Hematopoietic multipotent progenitor cell treated with erythropoietin and hydrocortisone succinate and interleukin-3 and kit ligand, for 6 days (in vitro differentiated cells): ENCODE measurements at regions not wholly inside any gene's neighbourhood (a gene's known extent, or its start where the extent isn't known, plus 50 kb on each side); places are given as distances from the start of the nearest gene placed in this dataset.

Experiments used
- DNase-seq: peaks from one replicate; pipeline ENCODE4 v3.0.0-alpha.2; 2015

- no peak for DNase-seq
Measured at GRCh38 chr4:35250331-35250730, 994.0 kb downstream of the ARAP2 start.

GRCh38 chr4:35250761-35251160, 993.6 kb downstream of the ARAP2 start:
- peak; percentile 22 for DNase-seq

GRCh38 chr4:35252071-35252470, 992.2 kb downstream of the ARAP2 start:
- no peak for DNase-seq

- no peak for DNase-seq
Measured at GRCh38 chr4:35252866-35253265, 991.4 kb downstream of the ARAP2 start.

- no peak for DNase-seq
Measured at GRCh38 chr4:35253331-35253730, 991.0 kb downstream of the ARAP2 start.

GRCh38 chr4:35286434-35286833, 957.9 kb downstream of the ARAP2 start:
- no peak for DNase-seq

GRCh38 chr4:35300996-35301774, 943.1 kb downstream of the ARAP2 start:
- DNase-seq, result no peak

- DNase-seq, result no peak
Measured at GRCh38 chr4:35315419-35315818, 928.9 kb downstream of the ARAP2 start.

- no peak for DNase-seq
Measured at GRCh38 chr4:35325908-35326453, 918.3 kb downstream of the ARAP2 start.

GRCh38 chr4:35342833-35343232, 901.5 kb downstream of the ARAP2 start:
- no peak for DNase-seq

GRCh38 chr4:35347276-35347675, 897.0 kb downstream of the ARAP2 start:
- no peak for DNase-seq

- DNase-seq, result no peak
Measured at GRCh38 chr4:35358001-35358584, 886.2 kb downstream of the ARAP2 start.

GRCh38 chr4:35364321-35364870, 879.9 kb downstream of the ARAP2 start:
- no peak for DNase-seq

- DNase-seq, result no peak
Measured at GRCh38 chr4:35365186-35365585, 879.1 kb downstream of the ARAP2 start.

GRCh38 chr4:35399912-35400311, 844.4 kb downstream of the ARAP2 start:
- DNase-seq, result no peak

GRCh38 chr4:35423104-35423503, 821.2 kb downstream of the ARAP2 start:
- DNase-seq, result no peak

- DNase-seq, result no peak
Measured at GRCh38 chr4:35447474-35447873, 796.8 kb downstream of the ARAP2 start.

- DNase-seq, result no peak
Measured at GRCh38 chr4:35459045-35459444, 785.3 kb downstream of the ARAP2 start.

GRCh38 chr4:35461931-35462659, 782.2 kb downstream of the ARAP2 start:
- DNase-seq, result no peak

- no peak for DNase-seq
Measured at GRCh38 chr4:35463251-35463952, 780.9 kb downstream of the ARAP2 start.

- DNase-seq, result no peak
Measured at GRCh38 chr4:35464964-35465528, 779.3 kb downstream of the ARAP2 start.

GRCh38 chr4:35491093-35491492, 753.2 kb downstream of the ARAP2 start:
- no peak for DNase-seq
